Fibroblast of skin of left biceps (primary cell): ENCODE measurements at regions not wholly inside any gene's neighbourhood (a gene's known extent, or its start where the extent isn't known, plus 50 kb on each side); places are given as distances from the start of the nearest gene placed in this dataset.

Source experiments
- DNase-seq, 2 experiments: peaks; one replicate each; pipeline ENCODE4 v3.0.0-alpha.2; 2013; ENCODE audit warnings: low read depth in 2 of 2

DNA sequence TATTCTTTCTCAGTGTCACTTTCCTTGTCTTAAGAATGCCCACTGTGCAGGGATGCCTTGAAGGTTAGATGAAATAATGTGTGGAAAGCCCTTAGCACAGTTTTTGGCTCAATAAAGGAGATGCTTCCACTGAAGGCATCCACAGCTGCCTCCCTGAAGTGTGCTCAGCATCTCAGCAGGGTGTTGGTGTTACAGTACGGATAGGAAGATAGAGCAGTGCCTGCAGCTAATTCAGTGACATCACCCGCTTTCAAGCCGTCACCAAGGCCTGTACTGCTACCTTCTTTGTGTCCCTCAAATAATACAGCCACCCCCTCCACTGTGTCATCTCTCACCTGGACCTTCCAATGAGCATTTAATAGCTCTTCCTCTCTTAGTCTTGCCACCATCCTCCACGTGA lies 59.0 kb downstream of the NDUFS5 start:
- no peak for DNase-seq

GRCh38 chr1:39086386-39086785 lies 60.2 kb downstream of the NDUFS5 start:
- no peak for DNase-seq

DNA sequence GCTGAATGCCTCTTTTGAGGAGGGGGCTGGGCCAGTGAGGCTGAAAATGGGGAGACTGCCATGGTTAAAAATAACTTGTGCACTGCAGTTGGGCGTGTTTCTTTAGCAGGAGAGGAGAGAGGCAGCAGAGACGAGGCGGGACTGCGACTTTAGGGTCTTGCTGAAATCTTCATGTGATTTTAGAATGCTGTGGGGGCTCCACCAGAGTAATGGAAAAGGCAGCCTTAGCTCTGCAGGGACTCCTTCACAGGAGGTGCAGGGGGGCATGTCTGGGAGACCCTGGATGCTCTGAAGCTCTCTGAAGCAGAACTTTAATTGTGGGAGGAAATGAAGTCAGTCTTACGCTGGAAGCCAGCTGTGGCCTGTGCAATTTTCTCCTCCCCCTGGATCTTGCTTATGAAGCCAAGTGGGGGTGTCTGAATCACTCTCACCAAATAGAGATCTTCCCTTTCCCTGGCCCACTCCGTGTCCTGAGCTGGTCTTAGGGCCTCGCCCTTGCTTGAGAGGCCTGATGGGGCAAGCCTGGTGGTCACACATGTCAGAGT lies 60.8 kb downstream of the NDUFS5 start:
- DNase-seq: no peak

DNA sequence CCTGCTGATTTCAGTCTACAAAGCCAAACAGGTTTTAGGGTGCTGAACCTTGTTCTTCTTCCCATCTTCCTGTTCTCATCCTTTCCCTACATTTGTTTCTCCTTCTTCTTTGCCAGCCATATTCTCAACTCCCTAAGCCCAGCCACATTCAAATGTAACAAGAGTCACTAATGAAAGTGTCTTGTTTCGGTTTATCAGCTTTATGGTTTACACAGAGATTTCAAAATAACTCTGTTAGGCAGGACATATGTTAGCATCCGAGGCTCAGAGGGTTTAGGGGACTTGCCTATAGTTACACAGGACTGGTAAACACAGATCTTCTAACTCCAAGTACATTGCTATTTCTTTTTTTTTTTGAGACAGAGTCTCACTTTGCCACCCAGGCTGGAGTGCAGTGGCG lies 61.3 kb downstream of the NDUFS5 start:
- no peak for DNase-seq

- no peak for DNase-seq
These were observed 62.5 kb downstream of the NDUFS5 start for GRCh38 chr1:39088658-39089057.

GRCh38 chr1:39089931-39090521 lies 63.9 kb downstream of the NDUFS5 start:
- no peak for DNase-seq

DNA sequence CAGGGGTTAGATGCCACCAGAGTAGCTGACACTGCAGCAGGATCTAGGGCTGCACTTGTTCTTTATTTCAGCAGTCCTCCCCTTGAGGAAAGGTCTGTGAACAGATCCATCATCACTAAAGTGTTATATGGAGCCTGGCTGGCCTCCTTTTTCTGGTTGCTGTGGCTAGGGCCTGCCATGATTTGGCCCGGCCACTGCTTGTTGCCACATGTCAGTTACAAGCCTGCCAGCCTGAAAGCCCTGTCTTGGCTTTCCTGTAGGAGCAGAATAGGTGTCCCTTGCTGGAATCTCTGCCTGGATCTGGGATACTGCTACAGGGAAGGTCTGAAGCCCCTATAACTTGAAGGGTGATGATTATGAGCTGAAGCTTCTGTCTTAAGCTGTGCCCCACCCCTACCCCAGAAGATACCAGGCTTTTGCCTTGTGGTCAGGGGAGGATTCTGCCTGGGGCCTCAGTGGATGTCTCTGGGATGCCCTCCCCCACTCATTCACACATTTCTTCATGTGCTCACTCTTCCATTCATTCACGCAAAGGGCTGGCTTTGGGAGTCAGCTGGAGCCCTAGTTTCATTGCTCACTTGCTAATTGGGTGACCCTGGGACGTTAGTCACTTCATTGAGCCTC lies 64.7 kb downstream of the NDUFS5 start:
- DNase-seq: no peak

DNA sequence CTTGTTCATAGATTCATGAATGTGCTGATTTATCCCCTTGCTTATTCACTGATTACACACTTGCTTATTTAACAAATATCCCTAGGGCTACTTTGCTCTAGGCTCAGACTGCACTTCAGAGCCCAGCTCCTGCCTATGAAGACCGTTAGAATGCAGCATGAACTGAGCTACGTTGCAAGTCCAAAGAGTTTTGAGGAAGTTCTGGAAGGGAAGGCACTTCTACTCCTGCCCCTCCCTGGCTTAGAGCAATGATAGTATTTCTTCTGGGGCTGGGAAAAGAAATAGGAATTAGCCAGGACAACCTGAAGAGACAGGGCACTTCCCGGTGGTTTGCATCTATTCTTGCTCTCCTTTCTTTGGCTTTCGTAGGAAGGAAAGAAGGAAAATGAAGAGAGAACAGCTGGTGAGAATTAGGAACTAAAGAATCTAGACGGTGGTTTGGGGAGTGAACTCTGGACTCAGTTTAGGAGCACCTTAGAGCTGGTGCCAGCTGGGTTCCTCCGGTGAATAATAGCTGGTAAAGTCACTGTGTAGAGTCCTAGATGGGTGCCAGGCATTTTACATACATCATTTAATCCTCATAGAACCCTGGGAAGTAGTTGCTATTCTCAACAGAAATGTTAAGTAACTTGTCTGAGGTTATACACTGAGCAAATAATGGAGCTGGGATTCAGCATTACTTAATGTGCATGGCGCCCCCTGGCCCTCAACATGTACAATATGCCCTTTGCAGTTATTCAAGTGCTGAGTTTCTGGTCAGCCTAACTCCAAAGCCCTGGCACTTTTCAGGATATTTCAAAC lies 65.9 kb downstream of the NDUFS5 start:
- no peak for DNase-seq

DNA sequence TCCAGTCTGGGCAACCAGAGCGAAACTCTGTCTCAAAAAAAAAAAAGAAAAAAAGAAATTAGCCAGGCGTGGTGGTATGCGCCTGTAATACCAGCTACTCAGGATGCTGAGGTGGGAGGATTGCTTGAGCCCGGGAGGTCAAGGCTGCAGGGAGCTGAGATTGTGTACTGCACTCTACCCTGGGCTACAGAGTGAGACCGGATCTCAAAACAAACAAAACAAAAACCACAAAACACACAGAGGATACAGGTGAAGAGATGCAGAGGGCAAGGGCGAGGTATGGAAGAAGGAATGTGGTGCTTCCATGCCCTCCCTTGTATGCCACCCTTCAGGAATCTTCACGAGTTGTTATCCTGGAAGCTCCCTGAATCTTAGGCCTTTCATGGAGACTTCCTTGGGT lies 68.5 kb downstream of the NDUFS5 start:
- no peak for DNase-seq

- peak; percentile 67 to 68 for DNase-seq
These were observed 72.5 kb downstream of the NDUFS5 start for GRCh38 chr1:39098546-39099250.

DNA sequence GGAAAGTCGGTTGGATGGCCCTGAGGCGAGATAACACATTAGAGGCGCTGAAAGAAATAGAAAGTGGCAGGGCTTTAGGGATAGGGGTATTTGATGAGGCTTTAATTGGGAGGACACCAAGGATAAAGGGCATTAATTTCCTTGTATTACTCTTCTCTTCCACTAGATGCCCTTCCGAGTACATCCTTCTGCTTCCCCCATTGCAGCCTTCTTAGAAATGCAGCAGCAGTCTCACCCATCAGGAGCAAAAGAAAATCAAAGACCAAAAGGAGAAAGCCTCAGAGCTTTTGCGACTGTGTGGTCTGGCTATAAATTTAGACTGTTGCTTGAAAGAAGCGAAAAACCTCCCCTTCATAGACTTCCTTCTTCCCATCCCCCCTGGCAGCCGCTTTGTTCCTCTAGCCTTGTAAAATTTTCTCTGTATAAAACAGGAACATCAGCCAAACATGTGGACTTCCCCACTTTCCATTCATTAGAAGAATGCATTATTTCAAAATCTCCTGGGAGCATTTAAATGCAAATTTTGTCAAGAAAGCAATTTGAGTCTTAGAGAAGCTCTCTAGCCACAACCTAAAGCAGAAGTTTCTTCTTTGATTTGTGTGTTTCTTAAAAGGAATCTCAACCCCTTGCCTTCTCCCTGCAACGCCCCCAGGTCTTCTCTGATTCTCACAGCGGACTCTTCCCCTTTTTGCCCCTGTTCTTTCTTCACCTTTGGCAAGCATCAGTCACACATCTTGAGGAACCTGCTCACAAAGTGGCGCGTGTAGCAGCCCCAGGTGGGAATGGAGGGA lies 76.6 kb downstream of the NDUFS5 start:
- peak; percentile 82 to 84 for DNase-seq

DNA sequence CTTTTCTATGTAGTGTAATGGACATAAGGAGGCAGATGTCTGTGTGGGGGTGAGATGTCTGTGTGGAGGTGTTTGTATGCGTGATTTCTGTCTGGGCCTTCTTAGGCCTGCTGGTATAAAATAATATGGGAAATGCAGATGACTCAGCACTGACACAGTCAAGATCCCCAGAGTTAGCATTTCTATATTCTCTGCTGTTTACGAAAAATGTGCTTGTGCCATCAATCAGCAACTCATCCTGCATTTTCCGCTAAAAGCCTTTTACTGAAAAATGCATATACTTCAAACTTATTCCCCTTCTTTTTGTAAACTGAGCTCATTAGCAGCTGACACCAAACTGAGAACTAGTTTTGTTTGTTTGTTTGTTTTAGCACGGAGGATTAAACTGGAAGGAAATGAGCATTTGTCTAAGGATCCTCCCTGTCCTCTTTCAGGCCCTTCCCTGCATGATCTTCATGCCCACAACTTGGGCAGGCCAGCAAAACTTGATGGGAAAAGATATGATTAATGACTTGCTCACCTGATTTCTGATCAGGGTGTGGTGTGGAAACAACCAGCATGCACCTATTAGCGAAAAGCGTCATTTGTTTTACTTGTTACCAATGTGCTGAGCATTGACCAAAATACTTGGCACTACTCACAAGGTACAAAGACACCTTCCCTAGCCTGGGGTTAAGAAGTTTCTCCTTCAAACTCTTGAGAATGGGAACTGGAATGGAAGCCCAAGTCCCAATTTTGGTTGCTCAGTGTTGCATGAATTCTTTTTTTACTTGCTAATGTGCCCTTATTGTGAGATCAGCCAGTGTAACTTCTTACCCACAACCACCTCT lies 77.4 kb downstream of the NDUFS5 start:
- DNase-seq: no peak

- DNase-seq: no peak
These were observed 78.3 kb downstream of the NDUFS5 start for GRCh38 chr1:39104158-39105060.

DNA sequence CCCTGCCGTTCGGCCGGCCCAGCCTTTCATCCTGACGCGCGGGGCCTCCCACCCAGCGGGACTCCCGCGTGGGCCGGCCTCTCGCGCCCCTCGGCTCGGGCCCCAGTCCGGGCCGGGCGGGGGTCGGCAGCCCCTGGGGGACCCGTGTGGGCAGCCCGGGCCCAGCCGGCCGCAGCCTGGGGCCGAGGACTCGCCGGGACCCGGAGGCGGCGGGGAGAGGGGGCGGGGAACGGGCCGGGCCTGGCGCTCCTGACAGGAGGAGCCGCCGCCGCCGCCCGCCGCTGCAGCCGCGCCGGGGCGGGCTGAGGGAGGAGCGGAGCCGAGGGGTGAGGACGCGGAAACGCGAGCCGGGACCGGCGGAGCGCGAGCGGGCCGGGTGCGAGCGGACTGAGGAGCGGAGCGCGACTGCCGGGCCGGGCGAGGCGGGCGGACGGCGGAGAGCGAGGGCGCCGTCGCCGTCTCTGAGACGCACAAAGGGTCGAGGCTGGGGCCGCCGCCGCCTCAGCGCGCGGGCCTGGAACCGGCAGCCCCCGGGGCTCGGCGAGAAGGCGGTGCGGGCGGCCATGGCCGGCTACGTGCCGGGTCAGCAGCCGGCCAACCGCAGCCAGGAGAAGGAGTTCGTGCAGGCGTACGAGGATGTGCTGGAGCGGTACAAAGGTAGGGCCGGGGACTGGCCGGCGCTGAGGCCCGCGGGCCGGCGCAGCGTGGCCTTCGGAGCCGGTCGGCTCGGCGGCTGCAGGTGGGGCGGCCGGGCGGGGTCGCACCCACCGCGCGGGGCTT lies 79.1 kb downstream of the NDUFS5 start:
- no peak for DNase-seq

GRCh38 chr1:39105841-39106765 lies 80.0 kb downstream of the NDUFS5 start:
- DNase-seq: no peak

DNA sequence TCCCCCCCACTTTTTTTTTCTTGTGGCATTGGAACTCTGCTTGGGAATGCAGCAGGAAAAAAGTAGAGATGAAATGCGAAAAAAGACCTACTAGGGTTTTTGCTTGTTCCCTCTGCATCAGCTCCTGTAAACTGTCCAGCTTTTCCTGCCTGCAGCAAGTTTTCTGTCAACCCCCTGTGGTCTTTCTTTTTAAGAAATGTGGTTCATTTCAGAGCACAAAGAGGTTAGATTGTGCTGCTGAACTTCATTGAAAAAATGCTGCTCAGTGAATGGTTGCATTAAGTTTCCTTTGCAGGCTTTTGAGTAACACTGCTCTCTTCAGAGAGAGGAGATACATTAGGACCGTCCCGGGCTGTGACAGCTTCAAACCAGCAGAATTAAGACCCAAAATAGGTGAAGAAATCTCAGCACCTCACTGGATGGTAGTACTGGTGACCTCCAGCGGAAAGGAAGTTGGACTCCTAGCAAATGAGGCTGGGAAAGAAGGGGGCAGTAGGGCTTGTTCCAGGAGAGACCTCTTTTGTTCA lies 80.7 kb downstream of the NDUFS5 start:
- DNase-seq: no peak
